Breast epithelium (tissue), 4 donors: ENCODE measurements at regions not wholly inside any gene's neighbourhood (a gene's known extent, or its start where the extent isn't known, plus 50 kb on each side); places are given as distances from the start of the nearest gene placed in this dataset.
"Not testable (repeated sequence)": the region's sequence is repeated elsewhere in the genome, so short reads cannot be mapped to it uniquely, and the experiment has no call there.

ENCODE experiments used
- DNase-seq, 2 donors: peaks; one replicate each; pipeline ENCODE4 v3.0.0-alpha.2; 2019; ENCODE audit warnings: low spot score in 2 of 2
- H3K27ac ChIP-seq, 2 donors: fragments of 200-600 bp; sonication (generic) in 1 of 2; one replicate each; pipeline ENCODE4 v1.5.1; 2016 to 2019; ENCODE audit warnings: mild to moderate bottlenecking in 1 of 2
- H3K27me3 ChIP-seq, 2 donors: fragments of 200-600 bp; sonication (generic) in 1 of 2; one replicate each; pipeline versions ENCODE4 v1.5.1 to v1.6.0; 2017 to 2019; ENCODE audit warnings: control low read depth in 1 of 2, mild to moderate bottlenecking in 1 of 2
- H3K36me3 ChIP-seq: fragments of 200-600 bp; one replicate; pipeline ENCODE4 v1.5.1; 2019
- H3K4me1 ChIP-seq, 2 donors: fragments of 200-600 bp; sonication (generic); one replicate each; pipeline ENCODE4 v1.5.1; 2016 to 2019; ENCODE audit warnings: control low read depth in 1 of 2
- H3K4me3 ChIP-seq, 3 donors: fragments of 200-600 bp; sonication (generic); 1 replicate in 2 of 3; 2 replicates in 1 of 3; pipeline ENCODE4 v1.5.1; 2016 to 2019; ENCODE audit warnings: mild to moderate bottlenecking in 3 of 3, moderate library complexity in 2 of 3
- H3K9me3 ChIP-seq, 2 donors: fragments of 200-600 bp; sonication (generic) in 1 of 2; one replicate each; pipeline ENCODE4 v1.5.1; 2016 to 2019; ENCODE audit warnings: control low read depth in 1 of 2
- CTCF ChIP-seq, 3 donors: fragments of 450-650 bp; IDR thresholded peaks; one replicate each; pipeline ENCODE4 v1.5.1; 2016 to 2017; ENCODE audit warnings: antibody characterized with exemption in 3 of 3, mild to moderate bottlenecking in 3 of 3, moderate library complexity in 3 of 3
- POLR2A ChIP-seq: fragments of 450-650 bp; IDR thresholded peaks from one replicate; pipeline ENCODE4 v1.6.1; 2016; ENCODE audit warnings: antibody characterized with exemption, mild to moderate bottlenecking, moderate library complexity
- POLR2AphosphoS5 ChIP-seq, 3 donors: sonication (generic); formaldehyde crosslinking; IDR thresholded peaks; one replicate each; pipeline ENCODE4 v1.6.1; 2017; ENCODE audit warnings: antibody characterized with exemption in 3 of 3
- intact Hi-C: fragments of 100-400 bp; cut with DNase I; formaldehyde crosslinking; loops from one replicate; pipeline ENCODE4 v1.15.1; 2023; ENCODE audit warnings: low total_unique reads

GRCh38 chr9:113737517-113738271 lies 138.4 kb upstream of the ZNF618 start:
- TF ChIP-seq POLR2A (no peak), POLR2AphosphoS5 (IDR thresholded peaks at IDR 0.05) (no peak), CTCF (IDR thresholded peaks at IDR 0.05) (peak; percentile 44 to 60 (median 52))
- DNase-seq = peak in 1 of 2 donors; percentile 23
- no peaks in the 10 kb centered on the region for H3K27me3 ChIP-seq
- H3K9me3 ChIP-seq = no peaks in the 10 kb centered on the region
- no peak overlapping the region for H3K27ac ChIP-seq
- no peak overlapping the region for H3K4me3 ChIP-seq
- H3K4me1 ChIP-seq = no peaks in the 10 kb centered on the region
- H3K36me3 ChIP-seq = no peaks in the 10 kb centered on the region
- intact Hi-C loops = no loop called here

- no peaks in the 10 kb centered on the region for H3K36me3 ChIP-seq
- H3K27ac ChIP-seq = no peak overlapping the region
- TF ChIP-seq CTCF (IDR thresholded peaks at IDR 0.05) (no peak), POLR2A (no peak), POLR2AphosphoS5 (IDR thresholded peaks at IDR 0.05) (no peak)
- no peak overlapping the region for H3K4me3 ChIP-seq
- no peak for DNase-seq
- no peaks in the 10 kb centered on the region for H3K27me3 ChIP-seq
- H3K9me3 ChIP-seq = no peaks in the 10 kb centered on the region
- intact Hi-C loops = no loop called here
- H3K4me1 ChIP-seq = no peaks in the 10 kb centered on the region
Measured at GRCh38 chr9:113738496-113738892, 137.6 kb upstream of the ZNF618 start.

- DNase-seq = no peak
- Histone ChIP-seq H3K9me3 (no peaks in the 10 kb centered on the region), H3K4me1 (no peaks in the 10 kb centered on the region), H3K4me3 (no peak overlapping the region), H3K27me3 (no peaks in the 10 kb centered on the region), H3K36me3 (no peaks in the 10 kb centered on the region), H3K27ac (no peak overlapping the region)
- TF ChIP-seq POLR2A (no peak), POLR2AphosphoS5 (IDR thresholded peaks at IDR 0.05) (no peak), CTCF (IDR thresholded peaks at IDR 0.05) (no peak)
- intact Hi-C loops = no loop called here
Measured at GRCh38 chr9:113738893-113739604, 137.1 kb upstream of the ZNF618 start.

- H3K9me3 ChIP-seq, H3K4me1 ChIP-seq, intact Hi-C loops, H3K36me3 ChIP-seq, H3K4me3 ChIP-seq, H3K27ac ChIP-seq, DNase-seq, H3K27me3 ChIP-seq: not testable (repeated sequence)
Measured at GRCh38 chr9:113739605-113740507, 136.3 kb upstream of the ZNF618 start.

- H3K27me3 ChIP-seq, H3K9me3 ChIP-seq, DNase-seq, H3K4me1 ChIP-seq, H3K4me3 ChIP-seq, H3K27ac ChIP-seq, H3K36me3 ChIP-seq, intact Hi-C loops: not testable (repeated sequence)
Measured at GRCh38 chr9:113740508-113741500, 135.3 kb upstream of the ZNF618 start.
